HEK293 (cell line): ENCODE measurements at regions not wholly inside any gene's neighbourhood (a gene's known extent, or its start where the extent isn't known, plus 50 kb on each side); places are given as distances from the start of the nearest gene placed in this dataset.

Experiments
- GLI4 ChIP-seq: fragments of 450-650 bp; formaldehyde crosslinking; IDR thresholded peaks from 2 replicates; pipeline ENCODE4 v1.5.1; 2016; ENCODE audit warnings: missing biosample characterization, missing genetic modification characterization
- MYNN ChIP-seq: fragments of 450-650 bp; formaldehyde crosslinking; IDR thresholded peaks from 2 replicates; pipeline ENCODE4 v1.5.1; 2016; ENCODE audit warnings: missing biosample characterization, missing genetic modification characterization, borderline replicate concordance
- SP2 ChIP-seq: fragments of 450-650 bp; formaldehyde crosslinking; IDR thresholded peaks from 2 replicates; pipeline ENCODE4 v1.5.1; 2016; ENCODE audit warnings: missing biosample characterization, missing genetic modification characterization
- ZNF510 ChIP-seq: fragments of 450-650 bp; formaldehyde crosslinking; IDR thresholded peaks from 2 replicates; pipeline ENCODE4 v1.5.1; 2018; ENCODE audit warnings: mild to moderate bottlenecking, missing genetic modification characterization, missing biosample characterization; ENCODE audit not compliant: insufficient replicate concordance
- ZNF561 ChIP-seq: fragments of 450-650 bp; IDR thresholded peaks from 2 replicates; pipeline ENCODE4 v1.5.1; 2018; ENCODE audit warnings: missing biosample characterization, missing genetic modification characterization, borderline replicate concordance
- ZNF707 ChIP-seq: fragments of 450-650 bp; formaldehyde crosslinking; IDR thresholded peaks from 2 replicates; pipeline ENCODE4 v1.5.1; 2016; ENCODE audit warnings: missing biosample characterization, missing genetic modification characterization
- ZNF776 ChIP-seq: fragments of 450-650 bp; formaldehyde crosslinking; IDR thresholded peaks from 2 replicates; pipeline ENCODE4 v1.5.0; 2017; ENCODE audit warnings: missing biosample characterization, missing genetic modification characterization, borderline replicate concordance
- TF ChIP-seq, protein P1 (sequence below): fragments of 450-650 bp; formaldehyde crosslinking; IDR thresholded peaks from 2 replicates; pipeline ENCODE4 v1.5.1; 2016; ENCODE audit warnings: missing biosample characterization, missing genetic modification characterization
- TF ChIP-seq, protein P2 (sequence below): fragments of 450-650 bp; formaldehyde crosslinking; IDR thresholded peaks from 2 replicates; pipeline ENCODE4 v1.5.1; 2016; ENCODE audit warnings: missing biosample characterization, missing genetic modification characterization
- TF ChIP-seq, protein P3 (sequence below): fragments of 450-650 bp; formaldehyde crosslinking; IDR thresholded peaks from 2 replicates; pipeline ENCODE4 v1.5.1; 2017; ENCODE audit warnings: missing biosample characterization, missing genetic modification characterization
- TF ChIP-seq, protein P4 (sequence below): fragments of 450-650 bp; formaldehyde crosslinking; IDR thresholded peaks from 2 replicates; pipeline ENCODE4 v1.5.1; 2016; ENCODE audit warnings: missing biosample characterization, missing genetic modification characterization

DNA sequence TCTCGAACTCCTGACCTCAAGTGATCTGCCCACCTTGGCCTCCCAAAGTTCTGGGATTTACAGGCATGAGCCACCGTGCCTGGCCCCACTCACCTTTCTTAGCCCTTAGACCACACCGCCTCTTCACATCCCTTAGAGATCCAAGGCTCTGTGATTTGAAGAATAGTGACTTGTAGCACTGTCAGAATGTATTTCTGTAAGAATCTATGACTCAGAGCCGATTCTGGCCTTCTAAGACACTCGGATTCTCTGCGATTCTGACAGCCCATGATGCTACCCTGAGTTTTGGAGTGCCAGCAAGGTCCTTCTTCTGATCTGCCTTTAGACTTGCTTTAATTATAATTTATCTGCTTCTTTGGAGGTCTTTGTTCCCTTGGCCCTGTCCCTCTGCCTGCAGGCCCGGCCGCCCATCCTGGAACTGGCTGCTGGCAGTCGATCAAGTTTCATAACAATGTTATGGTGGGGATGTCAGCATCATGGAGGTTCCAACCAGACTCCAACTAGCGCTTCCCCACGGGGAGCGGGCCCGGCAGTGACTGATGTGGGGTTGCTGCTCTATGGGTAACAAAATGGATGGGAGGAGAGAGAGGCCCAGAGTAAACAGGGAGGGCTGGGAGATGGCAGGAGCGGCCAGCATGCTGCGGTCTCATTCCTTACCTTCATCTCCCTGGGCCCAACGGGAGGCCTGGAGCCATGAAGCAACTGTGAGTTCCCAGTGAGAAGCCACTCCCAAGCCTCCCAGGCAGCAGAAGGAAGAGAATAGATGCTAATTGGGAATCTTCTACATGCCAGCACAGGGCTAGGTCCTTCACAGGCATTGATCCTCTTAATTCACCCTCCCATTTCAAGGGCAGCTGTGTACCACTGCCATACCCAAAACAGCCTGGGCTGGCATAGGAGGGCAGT lies 55.7 kb upstream of the RASD2 start:
- TF ChIP-seq, protein P1, sequence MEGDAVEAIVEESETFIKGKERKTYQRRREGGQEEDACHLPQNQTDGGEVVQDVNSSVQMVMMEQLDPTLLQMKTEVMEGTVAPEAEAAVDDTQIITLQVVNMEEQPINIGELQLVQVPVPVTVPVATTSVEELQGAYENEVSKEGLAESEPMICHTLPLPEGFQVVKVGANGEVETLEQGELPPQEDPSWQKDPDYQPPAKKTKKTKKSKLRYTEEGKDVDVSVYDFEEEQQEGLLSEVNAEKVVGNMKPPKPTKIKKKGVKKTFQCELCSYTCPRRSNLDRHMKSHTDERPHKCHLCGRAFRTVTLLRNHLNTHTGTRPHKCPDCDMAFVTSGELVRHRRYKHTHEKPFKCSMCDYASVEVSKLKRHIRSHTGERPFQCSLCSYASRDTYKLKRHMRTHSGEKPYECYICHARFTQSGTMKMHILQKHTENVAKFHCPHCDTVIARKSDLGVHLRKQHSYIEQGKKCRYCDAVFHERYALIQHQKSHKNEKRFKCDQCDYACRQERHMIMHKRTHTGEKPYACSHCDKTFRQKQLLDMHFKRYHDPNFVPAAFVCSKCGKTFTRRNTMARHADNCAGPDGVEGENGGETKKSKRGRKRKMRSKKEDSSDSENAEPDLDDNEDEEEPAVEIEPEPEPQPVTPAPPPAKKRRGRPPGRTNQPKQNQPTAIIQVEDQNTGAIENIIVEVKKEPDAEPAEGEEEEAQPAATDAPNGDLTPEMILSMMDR (tag by site-specific recombination): no peak
- no peak for TF ChIP-seq GLI4 (tag by site-specific recombination)
- TF ChIP-seq, protein P2, sequence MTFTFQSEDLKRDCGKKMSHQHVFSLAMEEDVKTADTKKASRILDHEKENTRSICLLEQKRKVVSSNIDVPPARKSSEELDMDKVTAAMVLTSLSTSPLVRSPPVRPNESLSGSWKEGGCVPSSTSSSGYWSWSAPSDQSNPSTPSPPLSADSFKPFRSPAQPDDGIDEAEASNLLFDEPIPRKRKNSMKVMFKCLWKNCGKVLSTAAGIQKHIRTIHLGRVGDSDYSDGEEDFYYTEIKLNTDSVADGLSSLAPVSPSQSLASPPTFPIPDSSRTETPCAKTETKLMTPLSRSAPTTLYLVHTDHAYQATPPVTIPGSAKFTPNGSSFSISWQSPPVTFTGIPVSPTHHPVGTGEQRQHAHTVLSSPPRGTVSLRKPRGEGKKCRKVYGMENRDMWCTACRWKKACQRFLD (tag by site-specific recombination): no peak
- TF ChIP-seq, protein P3, sequence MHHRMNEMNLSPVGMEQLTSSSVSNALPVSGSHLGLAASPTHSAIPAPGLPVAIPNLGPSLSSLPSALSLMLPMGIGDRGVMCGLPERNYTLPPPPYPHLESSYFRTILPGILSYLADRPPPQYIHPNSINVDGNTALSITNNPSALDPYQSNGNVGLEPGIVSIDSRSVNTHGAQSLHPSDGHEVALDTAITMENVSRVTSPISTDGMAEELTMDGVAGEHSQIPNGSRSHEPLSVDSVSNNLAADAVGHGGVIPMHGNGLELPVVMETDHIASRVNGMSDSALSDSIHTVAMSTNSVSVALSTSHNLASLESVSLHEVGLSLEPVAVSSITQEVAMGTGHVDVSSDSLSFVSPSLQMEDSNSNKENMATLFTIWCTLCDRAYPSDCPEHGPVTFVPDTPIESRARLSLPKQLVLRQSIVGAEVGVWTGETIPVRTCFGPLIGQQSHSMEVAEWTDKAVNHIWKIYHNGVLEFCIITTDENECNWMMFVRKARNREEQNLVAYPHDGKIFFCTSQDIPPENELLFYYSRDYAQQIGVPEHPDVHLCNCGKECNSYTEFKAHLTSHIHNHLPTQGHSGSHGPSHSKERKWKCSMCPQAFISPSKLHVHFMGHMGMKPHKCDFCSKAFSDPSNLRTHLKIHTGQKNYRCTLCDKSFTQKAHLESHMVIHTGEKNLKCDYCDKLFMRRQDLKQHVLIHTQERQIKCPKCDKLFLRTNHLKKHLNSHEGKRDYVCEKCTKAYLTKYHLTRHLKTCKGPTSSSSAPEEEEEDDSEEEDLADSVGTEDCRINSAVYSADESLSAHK: no peak
- no peak for TF ChIP-seq ZNF561
- TF ChIP-seq ZNF510 (tag by site-specific recombination): no peak
- TF ChIP-seq ZNF776 (tag by site-specific recombination): no peak
- no peak for TF ChIP-seq ZNF707 (tag by site-specific recombination)
- TF ChIP-seq MYNN: no peak
- TF ChIP-seq SP2 (tag by site-specific recombination): no peak
- TF ChIP-seq, protein P4, sequence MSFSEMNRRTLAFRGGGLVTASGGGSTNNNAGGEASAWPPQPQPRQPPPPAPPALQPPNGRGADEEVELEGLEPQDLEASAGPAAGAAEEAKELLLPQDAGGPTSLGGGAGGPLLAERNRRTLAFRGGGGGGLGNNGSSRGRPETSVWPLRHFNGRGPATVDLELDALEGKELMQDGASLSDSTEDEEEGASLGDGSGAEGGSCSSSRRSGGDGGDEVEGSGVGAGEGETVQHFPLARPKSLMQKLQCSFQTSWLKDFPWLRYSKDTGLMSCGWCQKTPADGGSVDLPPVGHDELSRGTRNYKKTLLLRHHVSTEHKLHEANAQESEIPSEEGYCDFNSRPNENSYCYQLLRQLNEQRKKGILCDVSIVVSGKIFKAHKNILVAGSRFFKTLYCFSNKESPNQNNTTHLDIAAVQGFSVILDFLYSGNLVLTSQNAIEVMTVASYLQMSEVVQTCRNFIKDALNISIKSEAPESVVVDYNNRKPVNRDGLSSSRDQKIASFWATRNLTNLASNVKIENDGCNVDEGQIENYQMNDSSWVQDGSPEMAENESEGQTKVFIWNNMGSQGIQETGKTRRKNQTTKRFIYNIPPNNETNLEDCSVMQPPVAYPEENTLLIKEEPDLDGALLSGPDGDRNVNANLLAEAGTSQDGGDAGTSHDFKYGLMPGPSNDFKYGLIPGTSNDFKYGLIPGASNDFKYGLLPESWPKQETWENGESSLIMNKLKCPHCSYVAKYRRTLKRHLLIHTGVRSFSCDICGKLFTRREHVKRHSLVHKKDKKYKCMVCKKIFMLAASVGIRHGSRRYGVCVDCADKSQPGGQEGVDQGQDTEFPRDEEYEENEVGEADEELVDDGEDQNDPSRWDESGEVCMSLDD (tag by site-specific recombination): no peak
